Neural cell (in vitro differentiated cells): ENCODE measurements at regions not wholly inside any gene's neighbourhood (a gene's known extent, or its start where the extent isn't known, plus 50 kb on each side); places are given as distances from the start of the nearest gene placed in this dataset.

Experiments
- H2AFZ ChIP-seq: fragments of 200-600, 300-800 bp; sonication (generic), shearing (Covaris generic); 2 replicates; pipeline ENCODE4 v1.6.0; 2014; ENCODE audit warnings: low read depth, mild to moderate bottlenecking, antibody characterized with exemption, low read length, moderate library complexity
- H3F3A ChIP-seq: fragments of 200-600 bp; shearing (Covaris generic); 2 replicates; pipeline ENCODE4 v1.6.1; 2016; ENCODE audit warnings: mild to moderate bottlenecking, moderate library complexity, mixed read lengths, antibody characterized with exemption, low read length; ENCODE audit not compliant: insufficient read depth, poor library complexity, severe bottlenecking
- H3K27ac ChIP-seq: fragments of 200-600, 300-800 bp; sonication (generic), shearing (Covaris generic); 2 replicates; pipeline ENCODE4 v1.5.1; 2014; ENCODE audit warnings: mild to moderate bottlenecking, low read length, moderate library complexity
- H3K27me3 ChIP-seq: fragments of 300-800, 200-600 bp; sonication (generic), shearing (Covaris generic); 2 replicates; pipeline ENCODE4 v1.6.0; 2014; ENCODE audit warnings: mild to moderate bottlenecking, low read depth, low read length, moderate library complexity; ENCODE audit not compliant: insufficient read depth
- H3K36me3 ChIP-seq: fragments of 300-800, 200-600 bp; sonication (generic), shearing (Covaris generic); 2 replicates; pipeline ENCODE4 v1.5.1; 2014; ENCODE audit warnings: mild to moderate bottlenecking, antibody characterized with exemption, low read length, moderate library complexity; ENCODE audit not compliant: insufficient read depth
- H3K4me2 ChIP-seq: fragments of 300-800, 200-600 bp; sonication (generic), shearing (Covaris generic); 2 replicates; pipeline ENCODE4 v1.6.0; 2014; ENCODE audit warnings: mild to moderate bottlenecking, low read length
- H3K4me3 ChIP-seq: fragments of 300-800, 200-600 bp; sonication (generic), shearing (Covaris generic); 2 replicates; pipeline ENCODE4 v1.5.1; 2014; ENCODE audit warnings: mild to moderate bottlenecking, low read length, moderate library complexity
- H3K79me2 ChIP-seq: fragments of 200-600 bp; shearing (Covaris generic); replicated peaks from 2 replicates; pipeline ENCODE4 v1.6.0; 2014; ENCODE audit warnings: mild to moderate bottlenecking, low read length, moderate library complexity; ENCODE audit not compliant: insufficient read depth
- H3K9ac ChIP-seq: fragments of 300-800, 200-600 bp; sonication (generic), shearing (Covaris generic); 2 replicates; pipeline ENCODE4 v1.6.1; 2016; ENCODE audit warnings: mild to moderate bottlenecking, low read length, mixed read lengths
- H3K9me2 ChIP-seq: fragments of 200-600 bp; shearing (Covaris generic); 2 replicates; pipeline ENCODE4 v1.6.1; 2016; ENCODE audit warnings: mild to moderate bottlenecking, low read length, mixed read lengths; ENCODE audit not compliant: insufficient read depth
- H3K9me3 ChIP-seq: fragments of 200-600, 300-800 bp; sonication (generic), shearing (Covaris generic); 2 replicates; pipeline ENCODE4 v1.6.1; 2016; ENCODE audit warnings: mild to moderate bottlenecking, mixed run types, low read length, moderate library complexity, mixed read lengths
- H4K20me1 ChIP-seq: fragments of 200-600 bp; shearing (Covaris generic); 2 replicates; pipeline ENCODE4 v1.6.1; 2016; ENCODE audit warnings: mild to moderate bottlenecking, mixed run types; ENCODE audit not compliant: insufficient read depth
- EP300 ChIP-seq: fragments of 450-650 bp; conservative IDR thresholded peaks from 2 replicates; pipeline ENCODE4 v1.6.1; 2014; ENCODE audit warnings: antibody characterized with exemption, mild to moderate bottlenecking, moderate library complexity; ENCODE audit not compliant: poor library complexity, severe bottlenecking
- EZH2 ChIP-seq: fragments of 200-600, 300-800 bp; shearing (Covaris generic), sonication (generic); IDR thresholded peaks from 2 replicates; pipeline ENCODE4 v1.6.1; 2014; ENCODE audit warnings: antibody characterized with exemption, low read length, borderline replicate concordance, mild to moderate bottlenecking; ENCODE audit not compliant: insufficient read depth, poor library complexity, severe bottlenecking
- MXI1 ChIP-seq: fragments of 450-650 bp; conservative IDR thresholded peaks from 2 replicates; pipeline ENCODE4 v1.6.1; 2014; ENCODE audit warnings: antibody characterized with exemption, mild to moderate bottlenecking; ENCODE audit not compliant: poor library complexity, severe bottlenecking
- POLR2AphosphoS5 ChIP-seq: IDR thresholded peaks from 2 replicates; pipeline ENCODE4 v1.6.1; 2012
- RAD21 ChIP-seq: fragments of 450-650 bp; conservative IDR thresholded peaks from 2 replicates; pipeline ENCODE4 v1.6.1; 2014; ENCODE audit warnings: antibody characterized with exemption, mild to moderate bottlenecking, moderate library complexity
- SMC3 ChIP-seq: fragments of 450-650 bp; conservative IDR thresholded peaks from 2 replicates; pipeline ENCODE4 v1.6.1; 2014; ENCODE audit warnings: antibody characterized with exemption, mild to moderate bottlenecking, moderate library complexity; ENCODE audit not compliant: poor library complexity
- TAF1 ChIP-seq: IDR thresholded peaks from 2 replicates; pipeline ENCODE4 v1.6.1; 2012; ENCODE audit warnings: low read depth
- TF ChIP-seq, protein P1 (sequence below): IDR thresholded peaks from 2 replicates; pipeline ENCODE4 v1.6.1; 2012; ENCODE audit warnings: borderline replicate concordance
- TF ChIP-seq, protein P2 (sequence below): fragments of 450-650 bp; IDR thresholded peaks from 2 replicates; pipeline ENCODE4 v1.5.1; 2014; ENCODE audit warnings: antibody characterized with exemption, mild to moderate bottlenecking, moderate library complexity; ENCODE audit not compliant: poor library complexity, severe bottlenecking

DNA sequence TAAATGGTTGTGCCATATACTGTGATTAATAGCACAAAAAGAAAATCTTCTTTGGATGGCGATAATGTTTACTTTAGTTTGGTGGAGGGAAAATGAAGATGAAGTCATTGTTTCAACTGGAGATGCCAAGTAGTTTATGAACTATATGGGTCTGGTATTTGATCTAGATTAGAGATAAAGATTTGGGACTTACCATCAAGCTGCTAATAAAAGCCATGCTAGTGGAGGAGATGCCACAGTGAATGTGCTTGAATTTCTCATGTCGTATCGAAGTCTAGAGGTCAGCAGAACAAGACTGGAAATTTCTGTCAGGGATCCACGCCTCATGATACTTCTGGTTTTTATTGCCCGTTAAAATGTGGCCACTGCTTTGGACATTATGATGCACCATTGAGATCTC lies 742.0 kb downstream of the NCAM2 start:
- Histone ChIP-seq H3K9me2 (no peaks in the 10 kb centered on the region), H3K36me3 (no peaks in the 10 kb centered on the region), H3K79me2 (no peaks in the 10 kb centered on the region), H3K27me3 (no peaks in the 10 kb centered on the region), H4K20me1 (no peaks in the 10 kb centered on the region), H3F3A (no peaks in the 10 kb centered on the region), H3K27ac (no peak overlapping the region), H3K9ac (no peak overlapping the region), H3K4me3 (no peak overlapping the region), H3K9me3 (no peaks in the 10 kb centered on the region), H2AFZ (no peak overlapping the region), H3K4me2 (no peak overlapping the region)
- TF ChIP-seq, protein P1, sequence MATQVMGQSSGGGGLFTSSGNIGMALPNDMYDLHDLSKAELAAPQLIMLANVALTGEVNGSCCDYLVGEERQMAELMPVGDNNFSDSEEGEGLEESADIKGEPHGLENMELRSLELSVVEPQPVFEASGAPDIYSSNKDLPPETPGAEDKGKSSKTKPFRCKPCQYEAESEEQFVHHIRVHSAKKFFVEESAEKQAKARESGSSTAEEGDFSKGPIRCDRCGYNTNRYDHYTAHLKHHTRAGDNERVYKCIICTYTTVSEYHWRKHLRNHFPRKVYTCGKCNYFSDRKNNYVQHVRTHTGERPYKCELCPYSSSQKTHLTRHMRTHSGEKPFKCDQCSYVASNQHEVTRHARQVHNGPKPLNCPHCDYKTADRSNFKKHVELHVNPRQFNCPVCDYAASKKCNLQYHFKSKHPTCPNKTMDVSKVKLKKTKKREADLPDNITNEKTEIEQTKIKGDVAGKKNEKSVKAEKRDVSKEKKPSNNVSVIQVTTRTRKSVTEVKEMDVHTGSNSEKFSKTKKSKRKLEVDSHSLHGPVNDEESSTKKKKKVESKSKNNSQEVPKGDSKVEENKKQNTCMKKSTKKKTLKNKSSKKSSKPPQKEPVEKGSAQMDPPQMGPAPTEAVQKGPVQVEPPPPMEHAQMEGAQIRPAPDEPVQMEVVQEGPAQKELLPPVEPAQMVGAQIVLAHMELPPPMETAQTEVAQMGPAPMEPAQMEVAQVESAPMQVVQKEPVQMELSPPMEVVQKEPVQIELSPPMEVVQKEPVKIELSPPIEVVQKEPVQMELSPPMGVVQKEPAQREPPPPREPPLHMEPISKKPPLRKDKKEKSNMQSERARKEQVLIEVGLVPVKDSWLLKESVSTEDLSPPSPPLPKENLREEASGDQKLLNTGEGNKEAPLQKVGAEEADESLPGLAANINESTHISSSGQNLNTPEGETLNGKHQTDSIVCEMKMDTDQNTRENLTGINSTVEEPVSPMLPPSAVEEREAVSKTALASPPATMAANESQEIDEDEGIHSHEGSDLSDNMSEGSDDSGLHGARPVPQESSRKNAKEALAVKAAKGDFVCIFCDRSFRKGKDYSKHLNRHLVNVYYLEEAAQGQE = no peak
- no peak for TF ChIP-seq RAD21
- no peak for TF ChIP-seq EP300
- no peak for TF ChIP-seq EZH2
- no peak for TF ChIP-seq SMC3
- no peak for TF ChIP-seq POLR2AphosphoS5
- TF ChIP-seq TAF1 = no peak
- TF ChIP-seq, protein P2, sequence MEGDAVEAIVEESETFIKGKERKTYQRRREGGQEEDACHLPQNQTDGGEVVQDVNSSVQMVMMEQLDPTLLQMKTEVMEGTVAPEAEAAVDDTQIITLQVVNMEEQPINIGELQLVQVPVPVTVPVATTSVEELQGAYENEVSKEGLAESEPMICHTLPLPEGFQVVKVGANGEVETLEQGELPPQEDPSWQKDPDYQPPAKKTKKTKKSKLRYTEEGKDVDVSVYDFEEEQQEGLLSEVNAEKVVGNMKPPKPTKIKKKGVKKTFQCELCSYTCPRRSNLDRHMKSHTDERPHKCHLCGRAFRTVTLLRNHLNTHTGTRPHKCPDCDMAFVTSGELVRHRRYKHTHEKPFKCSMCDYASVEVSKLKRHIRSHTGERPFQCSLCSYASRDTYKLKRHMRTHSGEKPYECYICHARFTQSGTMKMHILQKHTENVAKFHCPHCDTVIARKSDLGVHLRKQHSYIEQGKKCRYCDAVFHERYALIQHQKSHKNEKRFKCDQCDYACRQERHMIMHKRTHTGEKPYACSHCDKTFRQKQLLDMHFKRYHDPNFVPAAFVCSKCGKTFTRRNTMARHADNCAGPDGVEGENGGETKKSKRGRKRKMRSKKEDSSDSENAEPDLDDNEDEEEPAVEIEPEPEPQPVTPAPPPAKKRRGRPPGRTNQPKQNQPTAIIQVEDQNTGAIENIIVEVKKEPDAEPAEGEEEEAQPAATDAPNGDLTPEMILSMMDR = no peak

DNA sequence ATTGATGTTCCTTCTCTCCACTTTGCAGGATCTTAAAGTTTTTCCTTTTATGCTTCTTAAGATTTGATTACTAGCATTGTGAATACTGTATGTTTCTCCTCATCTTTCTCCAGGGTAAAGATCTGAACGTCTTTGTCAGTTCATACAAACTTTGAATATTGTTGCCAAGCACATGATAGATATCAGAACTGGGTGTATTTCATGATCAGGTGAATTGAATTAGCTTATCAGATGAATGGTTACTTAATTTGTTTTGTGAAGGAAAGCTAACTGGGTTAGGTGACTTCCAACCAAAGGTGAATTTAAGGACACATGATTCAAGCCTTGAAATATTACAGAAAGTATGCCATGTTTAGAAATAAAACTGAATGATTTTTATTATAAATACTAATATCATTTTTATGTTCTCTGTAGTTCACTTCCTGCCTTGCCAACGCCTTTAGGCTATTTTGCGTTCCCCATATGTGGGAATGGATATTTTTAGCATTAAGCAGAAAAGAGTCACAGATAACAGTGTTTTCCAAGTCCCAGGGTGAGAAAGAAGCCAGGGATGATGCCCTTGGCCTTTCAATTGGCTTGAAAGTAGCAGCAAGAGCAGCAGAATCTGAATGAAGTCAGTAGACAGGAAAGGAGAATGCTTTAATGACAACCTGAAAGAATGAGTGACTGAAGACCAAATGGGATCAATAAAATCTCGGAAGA lies 752.1 kb downstream of the NCAM2 start:
- Histone ChIP-seq H3K79me2 (no peaks in the 10 kb centered on the region), H3K4me2 (no peak overlapping the region), H2AFZ (no peak overlapping the region), H3K9ac (no peak overlapping the region), H3K27me3 (no peaks in the 10 kb centered on the region), H3K27ac (no peak overlapping the region), H3K36me3 (no peaks in the 10 kb centered on the region), H3F3A (no peaks in the 10 kb centered on the region), H3K9me3 (no peaks in the 10 kb centered on the region), H3K4me3 (no peak overlapping the region), H4K20me1 (no peaks in the 10 kb centered on the region), H3K9me2 (no peaks in the 10 kb centered on the region)
- TF ChIP-seq, protein P1 = no peak
- TF ChIP-seq EZH2 (no peak), EP300 (no peak), TAF1 (no peak), SMC3 (no peak), MXI1 (no peak), POLR2AphosphoS5 (no peak), RAD21 (no peak)
- TF ChIP-seq, protein P2 = no peak
